K562 (cell line): ENCODE measurements at regions not wholly inside any gene's neighbourhood (a gene's known extent, or its start where the extent isn't known, plus 50 kb on each side); places are given as distances from the start of the nearest gene placed in this dataset.

ENCODE experiments used
- CREM ChIP-seq: IDR thresholded peaks from 2 replicates; pipeline ENCODE4 v1.6.1; 2014; ENCODE audit warnings: antibody characterized with exemption, low read depth
- EWSR1 ChIP-seq: fragments of 450-650 bp; IDR thresholded peaks from 2 replicates; pipeline ENCODE4 v1.6.1; 2018; ENCODE audit warnings: borderline replicate concordance, mild to moderate bottlenecking, low read depth, moderate library complexity; ENCODE audit not compliant: partially characterized antibody
- PHB2 ChIP-seq: fragments of 450-650 bp; IDR thresholded peaks from 2 replicates; pipeline ENCODE4 v1.6.1; 2017; ENCODE audit warnings: low read depth
- POLR3A ChIP-seq: IDR thresholded peaks from 2 replicates; pipeline ENCODE4 v1.6.1; 2011; ENCODE audit warnings: borderline replicate concordance, mild to moderate bottlenecking, moderate library complexity; ENCODE audit not compliant: insufficient read length, insufficient read depth; ENCODE audit errors: extremely low read depth
- RBFOX2 ChIP-seq: fragments of 200-400 bp; formaldehyde crosslinking; IDR thresholded peaks from 2 replicates; pipeline ENCODE4 v1.6.1; 2017; ENCODE audit warnings: low read depth, mild to moderate bottlenecking, low read length, moderate library complexity
- RBM15 ChIP-seq: fragments of 200-400 bp; formaldehyde crosslinking; IDR thresholded peaks from 2 replicates; pipeline ENCODE4 v1.6.1; 2018; ENCODE audit warnings: mild to moderate bottlenecking, low read length, moderate library complexity; ENCODE audit not compliant: insufficient read depth
- RFX1 ChIP-seq: fragments of 450-650 bp; IDR thresholded peaks from 2 replicates; pipeline ENCODE4 v1.6.1; 2016; ENCODE audit warnings: mild to moderate bottlenecking, moderate library complexity
- SLC30A9 ChIP-seq: fragments of 250-450 bp; sonication (Bioruptor Pico); IDR thresholded peaks from 2 replicates; pipeline ENCODE4 v1.8.0; 2022; ENCODE audit warnings: mild to moderate bottlenecking, moderate library complexity
- TAF9B ChIP-seq: fragments of 450-650 bp; IDR thresholded peaks from 2 replicates; pipeline ENCODE4 v1.6.1; 2018; ENCODE audit warnings: mild to moderate bottlenecking; ENCODE audit not compliant: partially characterized antibody
- UBTF ChIP-seq, 2 experiments: IDR thresholded peaks; 2 replicates each; pipeline ENCODE4 v1.6.1; 2012; ENCODE audit warnings: improper control_type of control experiment in 2 of 2, low read depth in 2 of 2, low read length in 2 of 2, borderline replicate concordance in 1 of 2
- USF2 ChIP-seq: sonication (generic); formaldehyde crosslinking; IDR thresholded peaks from 2 replicates; pipeline ENCODE4 v1.5.0; 2020; ENCODE audit warnings: missing genetic modification reagents
- ZBED1 ChIP-seq: IDR thresholded peaks from 2 replicates; pipeline ENCODE4 v1.6.1; 2014
- ZNF232 ChIP-seq: sonication (generic); formaldehyde crosslinking; IDR thresholded peaks from 2 replicates; pipeline ENCODE4 v1.8.0; 2022; ENCODE audit warnings: mild to moderate bottlenecking, missing genetic modification reagents
- ZNF785 ChIP-seq: fragments of 250-450 bp; sonication (Bioruptor Pico); IDR thresholded peaks from 2 replicates; pipeline ENCODE4 v1.4.0; 2020; ENCODE audit warnings: mild to moderate bottlenecking
- TF ChIP-seq, protein P1 (sequence below): fragments of 450-650 bp; IDR thresholded peaks from 2 replicates; pipeline ENCODE4 v1.6.1; 2018; ENCODE audit warnings: mild to moderate bottlenecking, low read depth; ENCODE audit not compliant: partially characterized antibody
- TF ChIP-seq, protein P2 (sequence below): sonication (generic); formaldehyde crosslinking; IDR thresholded peaks from 2 replicates; pipeline ENCODE4 v1.8.1; 2023; ENCODE audit warnings: mild to moderate bottlenecking, missing genetic modification reagents
- TF ChIP-seq, protein P3 (sequence below): fragments of 250-450 bp; sonication (Bioruptor Pico); IDR thresholded peaks from 2 replicates; pipeline ENCODE4 v1.4.0; 2020; ENCODE audit warnings: mild to moderate bottlenecking, moderate library complexity

- TF ChIP-seq, protein P1, sequence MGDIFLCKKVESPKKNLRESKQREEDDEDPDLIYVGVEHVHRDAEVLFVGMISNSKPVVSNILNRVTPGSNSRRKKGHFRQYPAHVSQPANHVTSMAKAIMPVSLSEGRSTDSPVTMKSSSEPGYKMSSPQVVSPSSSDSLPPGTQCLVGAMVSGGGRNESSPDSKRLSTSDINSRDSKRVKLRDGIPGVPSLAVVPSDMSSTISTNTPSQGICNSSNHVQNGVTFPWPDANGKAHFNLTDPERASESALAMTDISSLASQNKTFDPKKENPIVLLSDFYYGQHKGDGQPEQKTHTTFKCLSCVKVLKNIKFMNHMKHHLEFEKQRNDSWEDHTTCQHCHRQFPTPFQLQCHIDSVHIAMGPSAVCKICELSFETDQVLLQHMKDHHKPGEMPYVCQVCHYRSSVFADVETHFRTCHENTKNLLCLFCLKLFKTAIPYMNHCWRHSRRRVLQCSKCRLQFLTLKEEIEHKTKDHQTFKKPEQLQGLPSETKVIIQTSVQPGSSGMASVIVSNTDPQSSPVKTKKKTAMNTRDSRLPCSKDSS = no peak
- TF ChIP-seq POLR3A (no peak), SLC30A9 (CRISPR knock-in tag) (no peak), RFX1 (peak; percentile 89), ZNF232 (CRISPR knock-in tag) (no peak), EWSR1 (no peak), ZBED1 (no peak), TAF9B (no peak), RBFOX2 (no peak), ZNF785 (CRISPR knock-in tag) (no peak), USF2 (CRISPR knock-in tag) (no peak), CREM (no peak), UBTF (IDR thresholded peaks at IDR 0.05; ENCODE audit: borderline replicate concordance in 1 of 2, low read depth in 2 of 2, low read length in 2 of 2) (no peak), PHB2 (no peak), RBM15 (no peak)
- TF ChIP-seq, protein P2, sequence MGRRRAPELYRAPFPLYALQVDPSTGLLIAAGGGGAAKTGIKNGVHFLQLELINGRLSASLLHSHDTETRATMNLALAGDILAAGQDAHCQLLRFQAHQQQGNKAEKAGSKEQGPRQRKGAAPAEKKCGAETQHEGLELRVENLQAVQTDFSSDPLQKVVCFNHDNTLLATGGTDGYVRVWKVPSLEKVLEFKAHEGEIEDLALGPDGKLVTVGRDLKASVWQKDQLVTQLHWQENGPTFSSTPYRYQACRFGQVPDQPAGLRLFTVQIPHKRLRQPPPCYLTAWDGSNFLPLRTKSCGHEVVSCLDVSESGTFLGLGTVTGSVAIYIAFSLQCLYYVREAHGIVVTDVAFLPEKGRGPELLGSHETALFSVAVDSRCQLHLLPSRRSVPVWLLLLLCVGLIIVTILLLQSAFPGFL = 0 out of 2 replicates have a peak, but pooled peaks have one; percentile 82
- TF ChIP-seq, protein P3, sequence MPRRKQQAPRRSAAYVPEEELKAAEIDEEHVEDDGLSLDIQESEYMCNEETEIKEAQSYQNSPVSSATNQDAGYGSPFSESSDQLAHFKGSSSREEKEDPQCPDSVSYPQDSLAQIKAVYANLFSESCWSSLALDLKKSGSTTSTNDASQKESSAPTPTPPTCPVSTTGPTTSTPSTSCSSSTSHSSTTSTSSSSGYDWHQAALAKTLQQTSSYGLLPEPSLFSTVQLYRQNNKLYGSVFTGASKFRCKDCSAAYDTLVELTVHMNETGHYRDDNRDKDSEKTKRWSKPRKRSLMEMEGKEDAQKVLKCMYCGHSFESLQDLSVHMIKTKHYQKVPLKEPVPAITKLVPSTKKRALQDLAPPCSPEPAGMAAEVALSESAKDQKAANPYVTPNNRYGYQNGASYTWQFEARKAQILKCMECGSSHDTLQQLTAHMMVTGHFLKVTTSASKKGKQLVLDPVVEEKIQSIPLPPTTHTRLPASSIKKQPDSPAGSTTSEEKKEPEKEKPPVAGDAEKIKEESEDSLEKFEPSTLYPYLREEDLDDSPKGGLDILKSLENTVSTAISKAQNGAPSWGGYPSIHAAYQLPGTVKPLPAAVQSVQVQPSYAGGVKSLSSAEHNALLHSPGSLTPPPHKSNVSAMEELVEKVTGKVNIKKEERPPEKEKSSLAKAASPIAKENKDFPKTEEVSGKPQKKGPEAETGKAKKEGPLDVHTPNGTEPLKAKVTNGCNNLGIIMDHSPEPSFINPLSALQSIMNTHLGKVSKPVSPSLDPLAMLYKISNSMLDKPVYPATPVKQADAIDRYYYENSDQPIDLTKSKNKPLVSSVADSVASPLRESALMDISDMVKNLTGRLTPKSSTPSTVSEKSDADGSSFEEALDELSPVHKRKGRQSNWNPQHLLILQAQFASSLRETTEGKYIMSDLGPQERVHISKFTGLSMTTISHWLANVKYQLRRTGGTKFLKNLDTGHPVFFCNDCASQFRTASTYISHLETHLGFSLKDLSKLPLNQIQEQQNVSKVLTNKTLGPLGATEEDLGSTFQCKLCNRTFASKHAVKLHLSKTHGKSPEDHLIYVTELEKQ (CRISPR knock-in tag) = no peak
Observed at GRCh38 chr6:28769626-28770402, 154.0 kb downstream of the TRIM27 start (continued).
